Endothelial cell of umbilical vein (primary cell): ENCODE measurements at regions not wholly inside any gene's neighbourhood (a gene's known extent, or its start where the extent isn't known, plus 50 kb on each side); places are given as distances from the start of the nearest gene placed in this dataset.

Source experiments
- BruUV-seq: library from RNA; stranded (reverse); fragments of 400-500 nt; replicated peaks from 2 replicates; lab custom pipeline; 2021; lab: Mats Ljungman, UMichigan
- CTCF ChIA-PET: fragments of 300-600, 350-600 bp; sonication (Branson Sonifier 250); formaldehyde crosslinking; loops from one replicate; lab custom pipeline; 2021; ENCODE audit warnings: antibody characterized with exemption, inconsistent platforms; lab: Charles Lee
- POLR2A ChIA-PET: fragments of 300-600, 350-600 bp; sonication (Branson Sonifier 250); formaldehyde crosslinking; loops from one replicate; lab custom pipeline; 2021; ENCODE audit warnings: antibody characterized with exemption, inconsistent platforms; lab: Charles Lee
- DNase-seq: peaks from one replicate; pipeline ENCODE4 v3.0.0-alpha.2; 2011; ENCODE audit warnings: low read depth, low spot score
- FAIRE-seq: peaks from 2 replicates; lab custom pipeline; 2011; peaks lifted over from hg19 to GRCh38; lab: Jason Lieb, UNC
- H2AFZ ChIP-seq: 2 replicates; pipeline ENCODE4 v1.6.0; 2012; ENCODE audit warnings: low read depth, low read length, control low read depth, inconsistent platforms
- H3K27ac ChIP-seq: 2 replicates; pipeline ENCODE4 v1.5.1; 2011; ENCODE audit warnings: low read depth, mild to moderate bottlenecking, control low read depth, low read length, moderate library complexity; ENCODE audit not compliant: insufficient read depth
- H3K27me3 ChIP-seq, 2 experiments: 2 replicates each; pipeline versions ENCODE4 v1.6.0 to v1.6.1; 2011; ENCODE audit warnings: low read length in 2 of 2, mixed read lengths in 1 of 2; ENCODE audit not compliant: control insufficient read depth in 2 of 2, insufficient read depth in 2 of 2
- H3K36me3 ChIP-seq, 2 experiments: 2 replicates in 1 of 2; 3 replicates in 1 of 2; pipeline ENCODE4 v1.5.1; 2011; ENCODE audit warnings: low read length in 2 of 2, mild to moderate bottlenecking in 1 of 2, moderate library complexity in 1 of 2; ENCODE audit not compliant: control insufficient read depth in 2 of 2, insufficient read depth in 2 of 2; ENCODE audit errors: extremely low read depth in 1 of 2
- H3K4me1 ChIP-seq: 3 replicates; pipeline ENCODE4 v1.5.1; 2011; ENCODE audit warnings: mild to moderate bottlenecking, low read length; ENCODE audit not compliant: control insufficient read depth, insufficient read depth; ENCODE audit errors: extremely low read depth
- H3K4me2 ChIP-seq: 2 replicates; pipeline ENCODE4 v1.6.1; 2011; ENCODE audit warnings: low read length, control low read depth, mixed read lengths; ENCODE audit not compliant: insufficient read depth
- H3K4me3 ChIP-seq, 3 experiments: fragments of 200-600 bp in 1 of 3; sonication (generic), shearing (Covaris generic) in 1 of 3; replicated peaks in 1 of 3; 2 replicates each; pipeline ENCODE4 v1.5.1; 2011 to 2016; ENCODE audit warnings: control low read depth in 3 of 3, low read length in 3 of 3, mild to moderate bottlenecking in 2 of 3, inconsistent platforms in 1 of 3, low read depth in 1 of 3, moderate library complexity in 1 of 3; ENCODE audit not compliant: insufficient read depth in 1 of 3
- H3K79me2 ChIP-seq: 2 replicates; pipeline ENCODE4 v1.6.0; 2012; ENCODE audit warnings: low read length, inconsistent platforms; ENCODE audit not compliant: control insufficient read depth, insufficient read depth
- H3K9ac ChIP-seq: replicated peaks from 2 replicates; pipeline ENCODE3; 2011; ENCODE audit warnings: low read length, control low read depth; ENCODE audit not compliant: insufficient read depth; ENCODE audit errors: extremely low read depth
- H3K9me1 ChIP-seq: replicated peaks from 3 replicates; pipeline ENCODE4 v1.6.0; 2011; ENCODE audit warnings: mild to moderate bottlenecking, low read length; ENCODE audit not compliant: control insufficient read depth, insufficient read depth; ENCODE audit errors: extremely low read depth
- H3K9me3 ChIP-seq: replicated peaks from 2 replicates; pipeline ENCODE4 v1.5.1; 2012; ENCODE audit warnings: low read length, inconsistent platforms; ENCODE audit not compliant: control insufficient read depth, insufficient read depth
- H4K20me1 ChIP-seq: replicated peaks from 2 replicates; pipeline ENCODE3; 2011; ENCODE audit warnings: mild to moderate bottlenecking, low read length; ENCODE audit not compliant: control insufficient read depth, insufficient read depth; ENCODE audit errors: extremely low read depth
- FOS ChIP-seq: IDR thresholded peaks from 2 replicates; pipeline ENCODE4 v1.6.1; 2011; ENCODE audit warnings: mild to moderate bottlenecking, low read length, moderate library complexity, borderline replicate concordance; ENCODE audit not compliant: insufficient read depth
- GATA2 ChIP-seq: IDR thresholded peaks from 2 replicates; pipeline ENCODE4 v1.7.0; 2011; ENCODE audit warnings: low read depth, mild to moderate bottlenecking, moderate library complexity, mixed read lengths, low read length; ENCODE audit not compliant: insufficient read length, insufficient read depth
- JUN ChIP-seq: IDR thresholded peaks from 2 replicates; pipeline ENCODE4 v1.6.1; 2011; ENCODE audit warnings: borderline replicate concordance, low read depth; ENCODE audit not compliant: insufficient read length, insufficient read depth
- MYC ChIP-seq: IDR thresholded peaks from one replicate; pipeline ENCODE4 v1.6.1; 2011; ENCODE audit warnings: mild to moderate bottlenecking, low read depth, low read length
- POLR2A ChIP-seq: IDR thresholded peaks from 2 replicates; pipeline ENCODE4 v1.6.1; 2012; ENCODE audit warnings: low read depth, mild to moderate bottlenecking, control low read depth, low read length
- POLR2AphosphoS5 ChIP-seq: IDR thresholded peaks from 2 replicates; pipeline ENCODE4 v1.6.1; 2012; ENCODE audit warnings: low read depth, mild to moderate bottlenecking, control low read depth, low read length, moderate library complexity; ENCODE audit not compliant: insufficient read depth
- dilution Hi-C: fragments of 300-500 bp; cut with MboI; formaldehyde crosslinking; loops from one replicate; pipeline ENCODE4 v1.15.0; 2019; ENCODE audit warnings: low sequenced_read_pairs; ENCODE audit not compliant: extremely low pct_ligation_motif_present
- intact Hi-C: fragments of 100-400 bp; cut with micrococcal nuclease; formaldehyde crosslinking; loops from one replicate; pipeline ENCODE4 v1.10.0; 2022
- TF ChIP-seq, protein P1 (sequence below): IDR thresholded peaks from 2 replicates; pipeline ENCODE4 v1.6.1; 2011; ENCODE audit not compliant: insufficient read depth, insufficient read length
- TF ChIP-seq, protein P2 (sequence below), 2 donors: IDR thresholded peaks; 1 replicate in 1 of 2; 2 replicates in 1 of 2; pipeline ENCODE4 v1.5.1; 2011; ENCODE audit warnings: low read length in 2 of 2, mild to moderate bottlenecking in 2 of 2, moderate library complexity in 2 of 2, control low read depth in 1 of 2, inconsistent platforms in 1 of 2, low read depth in 1 of 2; ENCODE audit not compliant: insufficient read depth in 1 of 2; ENCODE audit errors: extremely low read depth in 1 of 2

GRCh38 chr5:57025961-57026360 is 74.0 kb upstream of the MIER3 start:
- FAIRE-seq: no peak
- CTCF ChIA-PET: no interaction called here
- POLR2A ChIA-PET: no interaction called here

More at GRCh38 chr5:57025961-57026360, 74.0 kb upstream of the MIER3 start:
- dilution Hi-C loops: no loop called here
- no peaks in the 10 kb centered on the region for H4K20me1 ChIP-seq
- no peaks in the 10 kb centered on the region for H3K36me3 ChIP-seq
- no peak overlapping the region for H3K27ac ChIP-seq
- intact Hi-C loops: no loop called here
- H2AFZ ChIP-seq: no peak overlapping the region
- H3K79me2 ChIP-seq: no peaks in the 10 kb centered on the region
- H3K9ac ChIP-seq: no peak overlapping the region
- no peaks in the 10 kb centered on the region for H3K9me1 ChIP-seq
- DNase-seq: no peak
- no peaks in the 10 kb centered on the region for H3K9me3 ChIP-seq
- BruUV-seq: no TSS peak
- H3K27me3 ChIP-seq: peaks cover 3 to 11% of the 10 kb centered on the region in 2 experiments
- H3K4me2 ChIP-seq: no peak overlapping the region
- no peaks in the 10 kb centered on the region for H3K4me1 ChIP-seq
- no peak overlapping the region for H3K4me3 ChIP-seq
- TF ChIP-seq POLR2AphosphoS5: no peak
- no peak for TF ChIP-seq GATA2
- no peak for TF ChIP-seq MYC
- TF ChIP-seq JUN: no peak
- TF ChIP-seq, protein P1, sequence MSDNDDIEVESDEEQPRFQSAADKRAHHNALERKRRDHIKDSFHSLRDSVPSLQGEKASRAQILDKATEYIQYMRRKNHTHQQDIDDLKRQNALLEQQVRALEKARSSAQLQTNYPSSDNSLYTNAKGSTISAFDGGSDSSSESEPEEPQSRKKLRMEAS: no peak
- no peak for TF ChIP-seq FOS
- TF ChIP-seq, protein P2, sequence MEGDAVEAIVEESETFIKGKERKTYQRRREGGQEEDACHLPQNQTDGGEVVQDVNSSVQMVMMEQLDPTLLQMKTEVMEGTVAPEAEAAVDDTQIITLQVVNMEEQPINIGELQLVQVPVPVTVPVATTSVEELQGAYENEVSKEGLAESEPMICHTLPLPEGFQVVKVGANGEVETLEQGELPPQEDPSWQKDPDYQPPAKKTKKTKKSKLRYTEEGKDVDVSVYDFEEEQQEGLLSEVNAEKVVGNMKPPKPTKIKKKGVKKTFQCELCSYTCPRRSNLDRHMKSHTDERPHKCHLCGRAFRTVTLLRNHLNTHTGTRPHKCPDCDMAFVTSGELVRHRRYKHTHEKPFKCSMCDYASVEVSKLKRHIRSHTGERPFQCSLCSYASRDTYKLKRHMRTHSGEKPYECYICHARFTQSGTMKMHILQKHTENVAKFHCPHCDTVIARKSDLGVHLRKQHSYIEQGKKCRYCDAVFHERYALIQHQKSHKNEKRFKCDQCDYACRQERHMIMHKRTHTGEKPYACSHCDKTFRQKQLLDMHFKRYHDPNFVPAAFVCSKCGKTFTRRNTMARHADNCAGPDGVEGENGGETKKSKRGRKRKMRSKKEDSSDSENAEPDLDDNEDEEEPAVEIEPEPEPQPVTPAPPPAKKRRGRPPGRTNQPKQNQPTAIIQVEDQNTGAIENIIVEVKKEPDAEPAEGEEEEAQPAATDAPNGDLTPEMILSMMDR (IDR thresholded peaks at IDR 0.05; ENCODE audit: extremely low read depth in 1 of 2, insufficient read depth in 1 of 2, low read depth in 1 of 2, low read length in 2 of 2): no peak
- no peak for TF ChIP-seq POLR2A
